NOMO-1 treated with DMSO at 0.1 percent for 48 hours (cell line): ENCODE measurements at regions not wholly inside any gene's neighbourhood (a gene's known extent, or its start where the extent isn't known, plus 50 kb on each side); places are given as distances from the start of the nearest gene placed in this dataset.
"Not testable (repeated sequence)": the region's sequence is repeated elsewhere in the genome, so short reads cannot be mapped to it uniquely, and the experiment has no call there.

Experiments used
- DNase-seq: peaks from one replicate; lab custom pipeline; 2025; ENCODE audit not compliant: unreplicated experiment; lab: John Stamatoyannopoulos, UW

GRCh38 chr13:86920961-86921360, 750.2 kb upstream of the SLITRK5 start:
- DNase-seq, result no peak

DNA sequence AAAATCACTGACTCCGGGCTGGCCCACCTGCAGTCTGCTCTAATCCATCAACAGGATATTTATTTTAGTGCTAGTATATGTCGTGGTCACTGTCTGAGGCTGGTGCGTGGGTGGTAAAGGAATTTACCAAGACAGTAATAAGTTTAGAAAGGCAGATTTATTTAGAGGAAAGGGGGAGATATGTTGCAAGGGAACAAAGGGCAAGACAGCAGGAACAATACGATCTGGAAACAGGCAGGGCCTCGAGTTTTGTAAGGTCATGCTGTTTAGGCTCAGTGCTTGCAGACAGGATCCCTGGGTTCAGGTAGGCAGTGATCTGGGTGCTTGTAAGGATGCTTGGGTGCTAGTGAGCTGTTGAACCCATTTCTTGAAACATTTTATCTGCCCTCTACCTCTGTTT, 748.2 kb upstream of the SLITRK5 start:
- no peak for DNase-seq

DNA sequence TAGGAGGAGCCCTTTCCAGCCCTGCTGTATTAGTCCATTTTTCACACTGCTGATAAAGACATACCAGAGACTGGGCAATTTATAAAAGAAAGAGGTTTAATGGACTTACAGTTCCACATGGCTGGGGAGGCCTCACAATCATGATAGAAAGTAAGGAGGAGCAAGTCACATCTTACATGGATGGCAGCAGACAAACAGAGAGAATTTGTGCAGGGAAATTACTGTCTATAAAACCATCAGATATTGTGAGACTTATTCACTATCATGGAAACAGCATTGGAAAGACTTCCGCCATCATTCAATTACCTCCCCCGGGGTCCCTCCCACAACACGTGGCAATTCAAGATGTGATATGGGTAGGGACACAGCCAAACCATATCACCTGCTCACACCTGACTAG, 744.3 kb upstream of the SLITRK5 start:
- DNase-seq, result not testable (repeated sequence)

DNA sequence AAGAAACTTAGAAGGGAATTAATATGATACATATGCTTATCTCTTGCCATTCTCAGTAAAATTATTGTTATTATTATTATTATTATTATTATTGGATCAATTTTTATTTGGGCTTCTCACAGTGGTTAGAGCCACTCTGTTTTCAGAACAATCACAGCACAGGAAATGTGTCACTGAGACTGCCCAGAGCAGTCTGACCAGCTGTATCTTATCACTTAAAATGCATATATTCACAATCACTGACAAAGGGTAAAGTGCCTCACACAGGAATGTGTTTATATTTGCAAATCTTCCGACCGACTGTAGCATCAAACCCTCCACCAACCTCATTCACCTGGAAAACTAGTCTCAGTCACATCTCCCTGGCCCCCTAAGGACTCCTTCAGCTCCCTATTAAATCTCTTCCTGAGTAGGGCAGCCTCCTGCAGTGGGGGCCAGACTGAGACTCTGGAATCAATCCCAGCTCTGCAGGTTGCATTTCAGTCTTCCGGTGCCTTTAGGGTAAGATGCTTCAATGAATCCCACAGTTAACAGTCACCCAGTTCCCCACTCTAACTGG, 738.3 kb upstream of the SLITRK5 start:
- DNase-seq, result no peak

- no peak for DNase-seq
These were observed 737.5 kb upstream of the SLITRK5 start for GRCh38 chr13:86933676-86934075.

- no peak for DNase-seq
These were observed 733.9 kb upstream of the SLITRK5 start for GRCh38 chr13:86937316-86937715.

DNA sequence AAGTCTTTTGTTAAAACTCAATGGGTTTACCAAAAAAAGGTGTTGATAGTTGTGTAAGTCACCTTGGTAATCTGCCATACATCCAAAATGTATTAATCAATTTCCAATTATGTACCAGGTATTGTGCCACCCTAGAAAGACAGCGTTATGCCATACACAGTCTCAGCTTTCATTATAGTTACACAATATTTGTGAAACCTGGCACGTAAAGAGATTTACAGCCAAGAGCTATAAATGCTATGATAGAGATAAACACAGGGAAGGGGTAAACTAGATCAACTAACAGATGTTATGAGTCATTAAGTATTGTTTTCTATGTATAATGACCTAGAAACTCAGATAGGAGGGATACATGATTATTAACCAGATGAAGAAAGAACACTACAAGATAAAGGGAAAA, 725.6 kb upstream of the SLITRK5 start:
- no peak for DNase-seq

- no peak for DNase-seq
These were observed 724.4 kb upstream of the SLITRK5 start for GRCh38 chr13:86946734-86947133.

DNA sequence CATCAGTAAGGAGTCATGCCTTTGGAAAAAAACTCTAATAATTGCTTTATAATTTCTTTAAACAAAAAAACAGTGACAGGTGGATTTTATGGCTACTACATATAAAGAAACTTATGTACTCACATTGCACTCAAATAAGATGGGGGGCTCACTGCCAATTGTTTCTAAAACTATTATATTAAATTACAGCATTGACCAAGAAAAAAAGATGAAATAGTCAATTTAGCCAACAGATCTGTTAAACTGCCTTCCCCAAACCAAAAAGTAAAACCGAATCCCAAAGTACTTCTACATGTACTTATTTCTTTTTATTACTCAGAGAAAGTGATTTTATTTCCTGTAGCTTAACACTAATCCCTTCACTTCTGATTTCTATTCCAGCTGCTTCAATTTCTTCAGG, 716.8 kb upstream of the SLITRK5 start:
- no peak for DNase-seq

DNA sequence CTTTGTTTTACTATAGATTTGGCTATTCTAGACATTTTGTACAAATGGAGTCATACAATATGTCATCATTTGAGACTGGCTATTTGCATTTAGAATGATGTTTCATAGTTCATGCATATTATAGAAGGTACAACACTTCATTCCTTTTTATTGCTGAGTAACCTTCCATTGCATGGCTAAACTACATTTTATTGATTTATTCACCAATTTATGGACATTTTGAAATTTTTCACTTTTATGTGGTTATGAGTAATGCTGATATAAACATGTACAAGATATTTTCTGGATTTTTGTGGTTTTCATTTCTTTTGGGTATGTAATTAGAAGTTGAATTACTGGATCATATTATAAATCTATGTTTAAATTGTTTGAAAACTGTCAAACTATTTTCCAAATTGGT, 710.3 kb upstream of the SLITRK5 start:
- no peak for DNase-seq

GRCh38 chr13:86974251-86974994, 696.7 kb upstream of the SLITRK5 start:
- no peak for DNase-seq

DNA sequence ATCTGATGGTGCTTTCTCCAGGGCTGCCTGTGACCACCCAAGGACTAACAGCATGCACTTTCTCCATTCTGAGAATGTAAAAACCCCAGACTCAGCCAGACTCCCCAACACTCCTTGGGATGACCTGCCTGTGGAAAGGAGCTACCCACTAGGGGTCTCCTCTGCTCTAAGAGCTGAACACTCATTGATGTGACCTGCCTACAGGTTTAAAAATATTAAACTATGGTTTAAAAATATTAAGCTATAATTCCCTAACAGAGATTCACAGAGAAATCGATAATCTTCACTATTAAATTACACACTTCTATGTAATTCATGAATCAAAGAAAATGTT, 696.2 kb upstream of the SLITRK5 start:
- DNase-seq, result no peak

DNA sequence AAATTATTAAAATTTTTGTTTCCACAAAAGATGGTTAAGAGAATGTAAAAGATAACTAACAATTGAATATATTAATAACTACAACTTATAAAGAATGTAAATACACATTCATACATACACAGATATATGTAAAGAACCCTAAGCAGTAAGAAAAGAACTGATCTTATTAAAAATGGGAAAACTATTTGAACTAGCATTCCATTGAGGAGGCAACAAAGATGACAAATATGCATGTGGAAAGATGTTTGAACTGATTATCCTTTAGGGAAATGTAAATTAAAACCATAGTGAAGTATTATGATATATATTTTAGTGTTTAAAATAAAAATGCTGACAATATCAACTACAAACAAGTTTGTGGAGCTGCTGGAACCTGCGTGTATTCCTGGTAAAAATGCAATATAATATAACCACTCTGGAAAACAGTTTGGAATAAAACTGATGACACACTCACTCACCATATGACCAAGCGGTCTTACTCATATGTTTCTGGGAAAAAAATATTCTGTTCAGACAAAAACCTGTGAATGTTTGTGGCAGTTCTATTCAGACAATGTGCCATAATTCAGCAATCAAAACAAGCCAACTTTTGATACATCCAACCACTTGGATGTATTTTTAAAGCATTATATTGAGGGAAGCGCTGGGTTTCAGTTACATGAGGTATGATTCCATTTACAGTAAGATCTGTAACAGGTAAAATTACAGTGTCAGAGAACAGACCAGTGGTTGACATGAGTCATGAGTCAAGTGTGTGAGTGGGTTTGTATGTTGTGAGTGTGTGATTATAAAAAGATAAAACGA, 694.4 kb upstream of the SLITRK5 start:
- DNase-seq, result no peak

GRCh38 chr13:86986448-86986847, 684.7 kb upstream of the SLITRK5 start:
- DNase-seq, result no peak

DNA sequence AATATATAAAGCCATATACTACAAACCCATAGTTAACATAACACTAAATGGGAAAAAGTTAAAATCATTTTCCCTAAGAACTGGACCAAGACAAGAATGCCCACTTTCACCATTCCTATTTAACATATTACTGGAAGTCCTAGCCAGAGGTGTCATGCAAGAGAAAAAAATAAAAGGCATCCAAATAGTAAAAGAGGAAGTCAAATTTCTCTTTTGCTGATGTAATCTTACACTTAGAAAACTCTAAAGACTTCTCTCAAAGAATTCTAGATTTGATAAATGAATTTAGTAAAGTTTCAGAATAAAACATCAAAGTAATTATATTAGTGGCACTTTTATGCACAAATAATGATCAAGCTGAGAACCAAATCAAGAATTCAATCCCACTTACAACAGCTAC, 678.9 kb upstream of the SLITRK5 start:
- peak; percentile 44 for DNase-seq

GRCh38 chr13:87003265-87003664, 667.9 kb upstream of the SLITRK5 start:
- DNase-seq, result no peak

- DNase-seq, result no peak
These were observed 665.7 kb upstream of the SLITRK5 start for GRCh38 chr13:87005511-87005910.

GRCh38 chr13:87035526-87035925, 635.6 kb upstream of the SLITRK5 start:
- no peak for DNase-seq

DNA sequence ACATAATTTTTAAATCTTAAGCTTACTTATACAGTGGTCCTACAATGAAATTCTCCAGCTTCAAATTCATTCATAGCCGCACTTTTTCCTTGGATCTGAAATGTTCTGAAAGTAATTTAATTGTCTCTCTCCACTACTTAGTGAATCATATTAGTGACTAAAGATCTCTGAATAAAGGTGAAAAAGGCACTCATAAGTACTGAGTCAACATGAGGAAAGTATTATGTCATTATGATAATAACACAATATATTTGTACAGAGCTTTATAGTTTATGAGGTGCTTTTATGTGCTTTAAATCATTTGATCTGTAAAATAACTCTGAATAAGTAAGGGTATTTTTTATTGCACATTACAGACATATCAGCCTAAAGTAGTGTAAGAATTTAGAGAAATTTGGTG, 628.2 kb upstream of the SLITRK5 start:
- no peak for DNase-seq

GRCh38 chr13:87052731-87053130, 618.4 kb upstream of the SLITRK5 start:
- no peak for DNase-seq

- DNase-seq, result no peak
These were observed 613.2 kb upstream of the SLITRK5 start for GRCh38 chr13:87057807-87058520.
